ENCODE measurements at regions not wholly inside any gene's neighbourhood (a gene's known extent, or its start where the extent isn't known, plus 50 kb on each side); places are given as distances from the start of the nearest gene placed in this dataset.

DNA sequence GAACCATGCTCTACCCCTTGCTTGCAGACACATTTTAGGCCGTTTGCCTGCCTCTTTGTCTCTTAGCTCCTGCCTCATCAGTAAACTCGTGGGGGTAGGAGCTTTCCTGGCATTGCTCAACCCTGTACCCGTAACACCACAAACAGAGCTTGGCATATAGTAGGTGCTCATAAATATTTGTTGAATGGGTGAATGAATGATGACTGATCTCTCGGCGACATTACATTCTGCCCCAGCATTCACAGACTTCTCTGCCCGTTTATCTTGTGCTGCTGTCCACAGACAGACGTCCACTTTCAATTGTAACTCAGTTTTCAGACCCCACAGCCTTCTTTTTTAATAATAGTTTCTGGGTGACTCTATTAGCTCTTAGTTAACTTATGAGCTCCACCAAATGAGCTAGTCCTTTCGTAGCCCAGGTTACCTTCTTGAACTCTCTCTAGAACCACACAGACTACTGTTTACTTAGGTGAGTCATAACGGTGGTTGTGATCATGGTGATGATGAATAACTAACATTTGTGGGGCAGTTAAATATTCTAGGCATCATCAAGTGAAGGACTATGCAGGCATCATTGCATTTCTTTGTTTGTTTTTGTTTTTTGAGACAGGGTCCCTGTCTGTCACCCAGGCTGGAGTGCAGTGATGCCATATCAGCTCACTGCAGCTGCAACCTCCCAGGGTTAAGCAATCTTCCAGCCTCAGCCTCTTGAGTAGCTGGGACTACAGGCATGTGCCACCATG is 188.4 kb downstream of the ADAMTS15 start:
- Histone ChIP-seq H3K4me3 (no peak overlapping the region), H3K9me3 (no peaks in the 10 kb centered on the region), H3K4me1 (peaks cover 0 to 18% (median 7%) of the 10 kb centered on the region in 9 donors), H3K36me3 (no peaks in the 10 kb centered on the region), H3K27ac (no peak overlapping the region), H3K27me3 (no peaks in the 10 kb centered on the region)
- TF ChIP-seq, protein P1, sequence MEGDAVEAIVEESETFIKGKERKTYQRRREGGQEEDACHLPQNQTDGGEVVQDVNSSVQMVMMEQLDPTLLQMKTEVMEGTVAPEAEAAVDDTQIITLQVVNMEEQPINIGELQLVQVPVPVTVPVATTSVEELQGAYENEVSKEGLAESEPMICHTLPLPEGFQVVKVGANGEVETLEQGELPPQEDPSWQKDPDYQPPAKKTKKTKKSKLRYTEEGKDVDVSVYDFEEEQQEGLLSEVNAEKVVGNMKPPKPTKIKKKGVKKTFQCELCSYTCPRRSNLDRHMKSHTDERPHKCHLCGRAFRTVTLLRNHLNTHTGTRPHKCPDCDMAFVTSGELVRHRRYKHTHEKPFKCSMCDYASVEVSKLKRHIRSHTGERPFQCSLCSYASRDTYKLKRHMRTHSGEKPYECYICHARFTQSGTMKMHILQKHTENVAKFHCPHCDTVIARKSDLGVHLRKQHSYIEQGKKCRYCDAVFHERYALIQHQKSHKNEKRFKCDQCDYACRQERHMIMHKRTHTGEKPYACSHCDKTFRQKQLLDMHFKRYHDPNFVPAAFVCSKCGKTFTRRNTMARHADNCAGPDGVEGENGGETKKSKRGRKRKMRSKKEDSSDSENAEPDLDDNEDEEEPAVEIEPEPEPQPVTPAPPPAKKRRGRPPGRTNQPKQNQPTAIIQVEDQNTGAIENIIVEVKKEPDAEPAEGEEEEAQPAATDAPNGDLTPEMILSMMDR (IDR thresholded peaks at IDR 0.05), result no peak
- WGBS, 2 donors, result 88% methylated on average over 9 of the region's 9 CpGs
- DNase-seq (no peak), ATAC-seq (no peak)
- intact Hi-C loops (cut with DNase I), result no loop called here

DNA sequence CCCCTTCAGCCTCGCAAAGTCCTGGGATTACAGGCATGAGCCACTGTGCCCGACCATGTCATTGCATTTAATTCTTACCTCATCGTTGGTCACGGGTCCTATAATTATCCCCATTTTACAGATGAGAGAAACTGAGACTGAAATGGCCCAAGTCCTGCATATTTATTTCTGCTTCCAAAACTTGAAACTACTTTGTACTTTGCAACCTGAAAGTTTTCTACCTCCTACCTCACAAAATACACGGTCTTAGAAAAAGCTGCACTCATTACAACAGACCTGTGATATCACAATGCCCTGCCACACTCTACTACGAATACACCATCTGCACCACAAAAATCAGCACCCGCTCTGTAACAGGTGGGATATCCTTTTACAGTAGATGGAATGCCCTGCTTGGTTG is 189.1 kb downstream of the ADAMTS15 start:
- ATAC-seq, result no peak
- TF ChIP-seq, protein P1 (IDR thresholded peaks at IDR 0.05), result no peak
- intact Hi-C loops (cut with DNase I), result no loop called here
- Histone ChIP-seq H3K4me3 (no peak overlapping the region), H3K9me3 (no peaks in the 10 kb centered on the region), H3K4me1 (peaks cover 0 to 18% (median 7%) of the 10 kb centered on the region in 9 donors), H3K27ac (no peak overlapping the region), H3K36me3 (no peaks in the 10 kb centered on the region), H3K27me3 (no peaks in the 10 kb centered on the region)
- no peak for DNase-seq
- WGBS, 2 donors, result 94 to 95% methylated on average over 7 of the region's 7 CpGs

DNA sequence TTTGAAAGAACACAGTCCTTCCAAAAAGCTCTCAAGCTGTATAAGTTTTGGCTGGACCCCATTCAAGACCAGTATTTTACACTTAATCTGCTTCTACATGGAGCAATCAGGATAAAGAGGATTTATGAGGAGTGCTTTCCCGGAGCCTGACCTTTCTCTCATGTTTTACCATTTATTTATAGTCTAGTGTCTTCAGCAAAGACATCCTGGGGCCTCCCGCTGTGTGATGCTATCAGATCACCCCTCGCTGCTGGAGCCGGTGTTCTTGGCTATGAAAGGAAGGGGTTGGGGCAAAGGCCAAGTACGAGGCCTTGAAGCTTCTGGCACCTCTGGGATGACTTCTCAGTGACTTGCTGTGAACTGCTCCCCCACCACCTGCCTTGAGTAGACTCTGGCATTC is 189.6 kb downstream of the ADAMTS15 start:
- intact Hi-C loops (cut with DNase I), result no loop called here
- Histone ChIP-seq H3K27ac (no peak overlapping the region), H3K9me3 (no peaks in the 10 kb centered on the region), H3K36me3 (no peaks in the 10 kb centered on the region), H3K27me3 (no peaks in the 10 kb centered on the region), H3K4me1 (peaks cover 0 to 18% (median 7%) of the 10 kb centered on the region in 9 donors), H3K4me3 (no peak overlapping the region)
- ATAC-seq, result no peak
- TF ChIP-seq, protein P1 (IDR thresholded peaks at IDR 0.05), result no peak
- WGBS, 2 donors, result 50 to 56% methylated on average over 5 of the region's 5 CpGs
- DNase-seq, result no peak

DNA sequence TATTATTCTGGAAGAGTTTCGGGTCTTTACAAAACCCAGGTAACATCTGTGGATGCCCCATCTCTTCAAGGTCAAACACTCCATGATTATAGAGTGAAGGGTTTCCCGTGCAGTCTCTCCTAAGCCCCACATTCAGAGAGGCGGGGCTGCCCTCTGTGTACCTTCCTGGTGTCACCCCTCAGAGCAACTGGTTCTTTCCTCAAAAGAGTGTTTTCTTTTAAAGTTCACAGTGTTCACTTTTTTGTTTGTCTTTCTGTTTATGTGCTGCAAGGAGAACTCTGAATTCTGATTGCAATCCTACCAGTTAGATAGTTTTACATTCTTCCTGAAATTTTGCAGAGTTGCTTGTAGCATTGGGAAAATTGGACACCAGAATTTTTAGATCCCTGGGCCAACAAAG is 190.2 kb downstream of the ADAMTS15 start:
- Histone ChIP-seq H3K36me3 (no peaks in the 10 kb centered on the region), H3K27me3 (no peaks in the 10 kb centered on the region), H3K4me1 (peaks cover 0 to 18% (median 7%) of the 10 kb centered on the region in 9 donors), H3K27ac (no peak overlapping the region), H3K9me3 (no peaks in the 10 kb centered on the region), H3K4me3 (no peak overlapping the region)
- TF ChIP-seq, protein P1 (IDR thresholded peaks at IDR 0.05), result no peak
- no peak for ATAC-seq
- DNase-seq, result no peak
- intact Hi-C loops (cut with DNase I), result no loop called here
- 90 to 96% methylated on average over 3 of the region's 3 CpGs for WGBS, 2 donors

Data from heart right ventricle (tissue), 16 donors.